Cardiac fibroblast (primary cell): ENCODE measurements at regions not wholly inside any gene's neighbourhood (a gene's known extent, or its start where the extent isn't known, plus 50 kb on each side); places are given as distances from the start of the nearest gene placed in this dataset.

Experiments
- DNase-seq, 2 donors: peaks; one replicate each; pipeline versions ENCODE4 v3.0.0 to v3.0.0-alpha.2; 2010; ENCODE audit warnings: low read depth in 2 of 2
- H3K4me3 ChIP-seq, 2 donors: replicated peaks in 1 of 2; 1 replicate in 1 of 2; 2 replicates in 1 of 2; pipeline ENCODE4 v1.5.1; 2011; ENCODE audit warnings: low read depth in 2 of 2, low read length in 2 of 2, mild to moderate bottlenecking in 2 of 2, moderate library complexity in 1 of 2
- CTCF ChIP-seq: IDR thresholded peaks from one replicate; pipeline ENCODE4 v1.5.1; 2011; ENCODE audit warnings: low read depth, mild to moderate bottlenecking, low read length, inconsistent platforms

GRCh38 chr6:85124472-85125354 lies 325.2 kb upstream of the NT5E start:
- DNase-seq, result peak in 1 of 2 donors; percentile 65
- no peak overlapping the region for H3K4me3 ChIP-seq
- TF ChIP-seq CTCF, result no peak

- no peak overlapping the region for H3K4me3 ChIP-seq
- TF ChIP-seq CTCF, result no peak
- DNase-seq, result no peak
Measured at GRCh38 chr6:85121158-85121557, 328.7 kb upstream of the NT5E start.

- no peak for DNase-seq
- TF ChIP-seq CTCF, result no peak
- no peak overlapping the region for H3K4me3 ChIP-seq
Measured at GRCh38 chr6:85118652-85119235, 331.1 kb upstream of the NT5E start.

GRCh38 chr6:85118233-85118632 lies 331.6 kb upstream of the NT5E start:
- no peak for TF ChIP-seq CTCF
- H3K4me3 ChIP-seq, result no peak overlapping the region

GRCh38 chr6:85116475-85116874 lies 333.4 kb upstream of the NT5E start:
- TF ChIP-seq CTCF, result no peak
- H3K4me3 ChIP-seq, result no peak overlapping the region

More at GRCh38 chr6:85118233-85118632, 331.6 kb upstream of the NT5E start:
- no peak for DNase-seq

GRCh38 chr6:85115876-85116275 lies 334.0 kb upstream of the NT5E start:
- no peak for TF ChIP-seq CTCF
- DNase-seq, result no peak
- H3K4me3 ChIP-seq, result no peak overlapping the region

More at GRCh38 chr6:85116475-85116874, 333.4 kb upstream of the NT5E start:
- DNase-seq, result no peak
